WTC11 (cell line): ENCODE measurements at regions not wholly inside any gene's neighbourhood (a gene's known extent, or its start where the extent isn't known, plus 50 kb on each side); places are given as distances from the start of the nearest gene placed in this dataset.

Experiments
- ATAC-seq: fragments of 200-7000 bp; cut with Tn5 transposase; 2 replicates; pipeline ENCODE4 v1.10.0; 2021; ENCODE audit warnings: mild to moderate bottlenecking, moderate library complexity
- CTCF ChIA-PET: fragments of 300-600 bp; sonication (Branson Sonifier 250); formaldehyde crosslinking; loops from one replicate; lab custom pipeline; 2021; ENCODE audit warnings: antibody characterized with exemption; lab: Charles Lee
- POLR2A ChIA-PET: fragments of 350-600 bp; sonication (Branson Sonifier 250); formaldehyde crosslinking; loops from one replicate; lab custom pipeline; 2021; ENCODE audit warnings: antibody characterized with exemption; lab: Charles Lee
- DNase-seq: peaks from one replicate; pipeline ENCODE4 v3.0.0; 2021; ENCODE audit warnings: low spot score
- H3K27ac Mint-ChIP-seq: 2 replicates; pipeline ENCODE4 v1.8.0; 2021; ENCODE audit warnings: mixed read lengths
- H3K27me3 Mint-ChIP-seq: 2 replicates; pipeline ENCODE4 v1.8.0; 2021; ENCODE audit warnings: low read depth, mild to moderate bottlenecking, moderate library complexity, mixed read lengths
- H3K36me3 Mint-ChIP-seq: 2 replicates; pipeline ENCODE4 v1.8.0; 2021; ENCODE audit warnings: mixed read lengths
- H3K4me1 Mint-ChIP-seq: 2 replicates; pipeline ENCODE4 v1.8.0; 2022; ENCODE audit warnings: mixed read lengths
- H3K4me3 Mint-ChIP-seq: 2 replicates; pipeline ENCODE4 v1.8.0; 2021; ENCODE audit warnings: mild to moderate bottlenecking, moderate library complexity, mixed read lengths
- H3K9me3 Mint-ChIP-seq: 2 replicates; pipeline ENCODE4 v1.8.0; 2021; ENCODE audit warnings: mixed read lengths
- ATF1 ChIP-seq: sonication (generic); formaldehyde crosslinking; IDR thresholded peaks from 2 replicates; pipeline ENCODE4 v1.8.1; 2023; ENCODE audit warnings: mild to moderate bottlenecking, moderate library complexity, missing genetic modification reagents
- ATF3 ChIP-seq: sonication (generic); formaldehyde crosslinking; conservative IDR thresholded peaks from 2 replicates; pipeline ENCODE4 v1.8.1; 2022; ENCODE audit warnings: mild to moderate bottlenecking, missing genetic modification reagents
- CDX4 ChIP-seq: fragments of 250-450 bp; sonication (Bioruptor Pico); IDR thresholded peaks from 2 replicates; pipeline ENCODE4 v1.9.0; 2021; ENCODE audit warnings: moderate library complexity, mild to moderate bottlenecking, inconsistent platforms, borderline replicate concordance
- CREM ChIP-seq: sonication (generic); formaldehyde crosslinking; IDR thresholded peaks from 2 replicates; pipeline ENCODE4 v1.8.1; 2022; ENCODE audit warnings: mild to moderate bottlenecking, missing genetic modification reagents, moderate library complexity
- E2F4 ChIP-seq: sonication (generic); formaldehyde crosslinking; IDR thresholded peaks from 2 replicates; pipeline ENCODE4 v1.8.1; 2022; ENCODE audit warnings: low read depth, mild to moderate bottlenecking, moderate library complexity, missing genetic modification reagents, borderline replicate concordance
- E2F5 ChIP-seq: sonication (generic); formaldehyde crosslinking; IDR thresholded peaks from 2 replicates; pipeline ENCODE4 v1.8.1; 2022; ENCODE audit warnings: mild to moderate bottlenecking, moderate library complexity, missing genetic modification reagents
- ELF4 ChIP-seq: sonication (generic); formaldehyde crosslinking; IDR thresholded peaks from 2 replicates; pipeline ENCODE4 v1.8.1; 2022; ENCODE audit warnings: low read depth, mild to moderate bottlenecking, moderate library complexity, missing genetic modification reagents
- ERG ChIP-seq: fragments of 250-450 bp; sonication (Bioruptor Pico); IDR thresholded peaks from 2 replicates; pipeline ENCODE4 v1.8.0; 2021; ENCODE audit warnings: mild to moderate bottlenecking
- ESRRA ChIP-seq: sonication (generic); formaldehyde crosslinking; IDR thresholded peaks from 2 replicates; pipeline ENCODE4 v1.8.1; 2022; ENCODE audit warnings: mild to moderate bottlenecking, missing genetic modification reagents, borderline replicate concordance
- FOXP1 ChIP-seq: sonication (generic); formaldehyde crosslinking; IDR thresholded peaks from 2 replicates; pipeline ENCODE4 v1.8.0; 2022; ENCODE audit warnings: missing genetic modification reagents, mild to moderate bottlenecking, moderate library complexity, borderline replicate concordance
- GRHL2 ChIP-seq: fragments of 250-450 bp; sonication (Bioruptor Pico); IDR thresholded peaks from 2 replicates; pipeline ENCODE4 v1.8.0; 2022; ENCODE audit warnings: mild to moderate bottlenecking, moderate library complexity; ENCODE audit not compliant: insufficient replicate concordance, severe bottlenecking
- IRF2 ChIP-seq: sonication (generic); formaldehyde crosslinking; IDR thresholded peaks from 2 replicates; pipeline ENCODE4 v1.8.0; 2022; ENCODE audit warnings: low read depth, missing genetic modification reagents, borderline replicate concordance
- JAZF1 ChIP-seq: fragments of 250-450 bp; sonication (Bioruptor Pico); IDR thresholded peaks from 2 replicates; pipeline ENCODE4 v1.9.0; 2021; ENCODE audit warnings: moderate library complexity, mild to moderate bottlenecking, inconsistent platforms
- JUN ChIP-seq: sonication (generic); formaldehyde crosslinking; IDR thresholded peaks from 2 replicates; pipeline ENCODE4 v1.8.0; 2023; ENCODE audit warnings: mild to moderate bottlenecking, missing genetic modification reagents
- NFE2L1 ChIP-seq: sonication (generic); formaldehyde crosslinking; IDR thresholded peaks from 2 replicates; pipeline ENCODE4 v1.8.1; 2023; ENCODE audit warnings: missing genetic modification reagents
- NFYB ChIP-seq: sonication (generic); formaldehyde crosslinking; conservative IDR thresholded peaks from 2 replicates; pipeline ENCODE4 v1.8.0; 2022; ENCODE audit warnings: low read depth, missing genetic modification reagents
- NR1H2 ChIP-seq: sonication (generic); formaldehyde crosslinking; IDR thresholded peaks from 2 replicates; pipeline ENCODE4 v1.9.0; 2021; ENCODE audit warnings: mild to moderate bottlenecking, moderate library complexity, missing genetic modification reagents
- NR2C2 ChIP-seq: sonication (generic); formaldehyde crosslinking; IDR thresholded peaks from 2 replicates; pipeline ENCODE4 v1.8.0; 2022; ENCODE audit warnings: mild to moderate bottlenecking, missing genetic modification reagents
- OVOL2 ChIP-seq: fragments of 250-450 bp; sonication (Bioruptor Pico); IDR thresholded peaks from 2 replicates; pipeline ENCODE4 v1.9.0; 2021; ENCODE audit warnings: mild to moderate bottlenecking, borderline replicate concordance
- PRDM15 ChIP-seq: sonication (generic); formaldehyde crosslinking; IDR thresholded peaks from 2 replicates; pipeline ENCODE4 v1.8.0; 2022; ENCODE audit warnings: missing genetic modification reagents
- TCF7 ChIP-seq: sonication (generic); formaldehyde crosslinking; IDR thresholded peaks from 2 replicates; pipeline ENCODE4 v1.8.0; 2022; ENCODE audit warnings: mild to moderate bottlenecking, low read depth, missing genetic modification reagents, moderate library complexity
- TEAD4 ChIP-seq: sonication (generic); formaldehyde crosslinking; IDR thresholded peaks from 2 replicates; pipeline ENCODE4 v1.8.0; 2022; ENCODE audit warnings: mild to moderate bottlenecking, missing genetic modification reagents
- ZMAT4 ChIP-seq: fragments of 250-450 bp; sonication (Bioruptor Pico); IDR thresholded peaks from 2 replicates; pipeline ENCODE4 v1.9.0; 2021; ENCODE audit warnings: mild to moderate bottlenecking
- ZNF121 ChIP-seq: sonication (generic); formaldehyde crosslinking; IDR thresholded peaks from 2 replicates; pipeline ENCODE4 v1.8.0; 2023; ENCODE audit warnings: missing genetic modification reagents
- ZNF138 ChIP-seq: sonication (generic); formaldehyde crosslinking; conservative IDR thresholded peaks from 2 replicates; pipeline ENCODE4 v1.8.1; 2022; ENCODE audit warnings: mild to moderate bottlenecking, moderate library complexity, missing genetic modification reagents
- ZNF219 ChIP-seq: sonication (generic); formaldehyde crosslinking; IDR thresholded peaks from 2 replicates; pipeline ENCODE4 v1.8.0; 2023; ENCODE audit warnings: missing genetic modification reagents, mild to moderate bottlenecking, borderline replicate concordance
- ZNF396 ChIP-seq: fragments of 250-450 bp; sonication (Bioruptor Pico); IDR thresholded peaks from 2 replicates; pipeline ENCODE4 v1.8.0; 2021; ENCODE audit warnings: mild to moderate bottlenecking, moderate library complexity, borderline replicate concordance
- ZNF671 ChIP-seq: fragments of 250-450 bp; sonication (Bioruptor Pico); IDR thresholded peaks from 2 replicates; pipeline ENCODE4 v1.8.0; 2021; ENCODE audit warnings: mild to moderate bottlenecking

- ATAC-seq: no peak
- H3K4me3 Mint-ChIP-seq: no peak overlapping the region
- CTCF ChIA-PET: interaction anchor here (1.4 to 2.6 kb wide), 2 partner anchors 117 to 141 kb away, joined by 6 to 12 read pairs; no protein-coding TSS in a partner anchor
- H3K27me3 Mint-ChIP-seq: no peaks in the 10 kb centered on the region
- no peak for DNase-seq
- H3K36me3 Mint-ChIP-seq: no peaks in the 10 kb centered on the region
- TF ChIP-seq ZNF121 (CRISPR knock-in tag) (no peak), ZNF219 (CRISPR knock-in tag) (no peak), JUN (CRISPR knock-in tag) (no peak), NR2C2 (CRISPR knock-in tag) (no peak), TCF7 (no peak), IRF2 (no peak), ZNF396 (CRISPR knock-in tag) (no peak), ESRRA (no peak), CDX4 (CRISPR knock-in tag) (no peak), NR1H2 (CRISPR knock-in tag) (no peak), JAZF1 (CRISPR knock-in tag) (no peak), ZMAT4 (no peak), OVOL2 (CRISPR knock-in tag) (no peak), CREM (CRISPR knock-in tag) (no peak), ZNF138 (CRISPR knock-in tag) (no peak), ELF4 (CRISPR knock-in tag) (no peak), NFYB (no peak), TEAD4 (CRISPR knock-in tag) (no peak)
- H3K9me3 Mint-ChIP-seq: no peaks in the 10 kb centered on the region
- H3K27ac Mint-ChIP-seq: no peak overlapping the region
- H3K4me1 Mint-ChIP-seq: no peaks in the 10 kb centered on the region
- POLR2A ChIA-PET: interaction anchor here (0.6 kb wide), 1 partner anchor 121 kb away, joined by 4 read pairs; no protein-coding TSS in a partner anchor
Observed at GRCh38 chr22:49163960-49164690, 663.5 kb downstream of the BRD1 start.

- POLR2A ChIA-PET: interaction anchor here (0.6 kb wide), 1 partner anchor 121 kb away, joined by 4 read pairs; no protein-coding TSS in a partner anchor
- Mint-ChIP-seq H3K9me3 (no peaks in the 10 kb centered on the region), H3K4me3 (no peak overlapping the region), H3K27me3 (no peaks in the 10 kb centered on the region), H3K4me1 (no peaks in the 10 kb centered on the region), H3K36me3 (no peaks in the 10 kb centered on the region), H3K27ac (no peak overlapping the region)
- DNase-seq (no peak), ATAC-seq (no peak)
- CTCF ChIA-PET: interaction anchor here (1.4 to 2.6 kb wide), 2 partner anchors 117 to 142 kb away, joined by 6 to 12 read pairs; no protein-coding TSS in a partner anchor
- TF ChIP-seq E2F5 (CRISPR knock-in tag) (no peak), E2F4 (CRISPR knock-in tag) (no peak), ATF1 (CRISPR knock-in tag) (no peak), PRDM15 (CRISPR knock-in tag) (no peak), GRHL2 (CRISPR knock-in tag) (no peak), JAZF1 (CRISPR knock-in tag) (no peak), ATF3 (CRISPR knock-in tag) (no peak), ERG (CRISPR knock-in tag) (no peak), ZNF671 (CRISPR knock-in tag) (no peak), NFE2L1 (CRISPR knock-in tag) (no peak), FOXP1 (CRISPR knock-in tag) (no peak)
Observed at GRCh38 chr22:49163258-49163959, 664.3 kb downstream of the BRD1 start.
